ENCODE measurements at regions not wholly inside any gene's neighbourhood (a gene's known extent, or its start where the extent isn't known, plus 50 kb on each side); places are given as distances from the start of the nearest gene placed in this dataset.

GRCh38 chr11:45725121-45725520 is 59.7 kb upstream of the CHST1 start:
- in situ Hi-C loops (cut with HindIII; ENCODE audit: low sequenced_read_pairs), result loop anchor here (10.0 kb wide), 1 partner anchor 1000 kb away; the partner anchor contains the start of gene TSPAN18

- in situ Hi-C loops (cut with HindIII; ENCODE audit: low sequenced_read_pairs), result loop anchor here (10.0 kb wide), 1 partner anchor 999 kb away; the partner anchor contains the start of gene TSPAN18
These were observed 58.7 kb upstream of the CHST1 start for GRCh38 chr11:45724153-45724552.

DNA sequence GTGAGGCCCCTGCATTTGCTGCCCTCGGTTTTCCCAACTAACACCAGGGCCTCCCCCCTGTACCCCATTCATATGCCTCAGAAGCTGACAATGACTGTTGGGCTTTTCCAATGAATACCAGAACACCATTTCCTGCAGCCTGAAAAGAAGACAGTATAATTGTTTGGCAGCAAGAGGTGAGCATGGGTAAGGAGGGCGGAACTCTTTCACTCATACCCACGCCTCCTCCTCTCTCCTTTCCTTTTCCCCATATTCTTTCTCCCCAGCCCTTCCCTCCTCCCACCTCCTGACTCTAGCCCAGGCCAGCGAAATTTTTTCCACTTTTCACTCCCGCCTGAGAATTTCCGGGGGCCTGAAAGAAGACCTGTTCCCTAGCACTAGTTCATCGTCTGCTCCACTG is 58.0 kb upstream of the CHST1 start:
- in situ Hi-C loops (cut with HindIII; ENCODE audit: low sequenced_read_pairs), result loop anchor here (10.0 kb wide), 1 partner anchor 999 kb away; the partner anchor contains the start of gene TSPAN18

GRCh38 chr11:45722144-45722543 is 56.7 kb upstream of the CHST1 start:
- in situ Hi-C loops (cut with HindIII; ENCODE audit: low sequenced_read_pairs), result loop anchor here (10.0 kb wide), 1 partner anchor 997 kb away; the partner anchor contains the start of gene TSPAN18

- in situ Hi-C loops (cut with HindIII; ENCODE audit: low sequenced_read_pairs), result no loop called here
These were observed 52.1 kb upstream of the CHST1 start for GRCh38 chr11:45717526-45717925.

- in situ Hi-C loops (cut with HindIII; ENCODE audit: low sequenced_read_pairs), result no loop called here
These were observed 50.0 kb upstream of the CHST1 start for GRCh38 chr11:45715418-45715817.
